Fibroblast of skin of left biceps (primary cell): ENCODE measurements at regions not wholly inside any gene's neighbourhood (a gene's known extent, or its start where the extent isn't known, plus 50 kb on each side); places are given as distances from the start of the nearest gene placed in this dataset.

Experiments used
- DNase-seq, 2 experiments: peaks; one replicate each; pipeline ENCODE4 v3.0.0-alpha.2; 2013; ENCODE audit warnings: low read depth in 2 of 2

- no peak for DNase-seq
These were observed 297.2 kb upstream of the PLXNA2 start for GRCh38 chr1:208541225-208541855.

- DNase-seq: no peak
These were observed 298.1 kb upstream of the PLXNA2 start for GRCh38 chr1:208542309-208542708.

- DNase-seq: no peak
These were observed 299.9 kb upstream of the PLXNA2 start for GRCh38 chr1:208544053-208544452.

GRCh38 chr1:208544794-208545193 lies 300.6 kb upstream of the PLXNA2 start:
- DNase-seq: no peak

- DNase-seq: no peak
These were observed 306.8 kb upstream of the PLXNA2 start for GRCh38 chr1:208551024-208551423.

- DNase-seq: no peak
These were observed 307.6 kb upstream of the PLXNA2 start for GRCh38 chr1:208551633-208552320.

GRCh38 chr1:208552928-208553327 lies 308.7 kb upstream of the PLXNA2 start:
- no peak for DNase-seq

- DNase-seq: no peak
These were observed 312.3 kb upstream of the PLXNA2 start for GRCh38 chr1:208556461-208556860.

GRCh38 chr1:208557046-208557722 lies 313.0 kb upstream of the PLXNA2 start:
- peak in 1 of 2 experiments; percentile 24 for DNase-seq

GRCh38 chr1:208557723-208558094 lies 313.5 kb upstream of the PLXNA2 start:
- DNase-seq: no peak

GRCh38 chr1:208559597-208560329 lies 315.6 kb upstream of the PLXNA2 start:
- DNase-seq: no peak

GRCh38 chr1:208562151-208562960 lies 318.2 kb upstream of the PLXNA2 start:
- peak; percentile 33 to 34 for DNase-seq

- DNase-seq: no peak
These were observed 320.3 kb upstream of the PLXNA2 start for GRCh38 chr1:208564466-208564865.

- DNase-seq: no peak
These were observed 321.7 kb upstream of the PLXNA2 start for GRCh38 chr1:208565756-208566440.

- no peak for DNase-seq
These were observed 325.0 kb upstream of the PLXNA2 start for GRCh38 chr1:208569181-208569580.

- DNase-seq: no peak
These were observed 326.2 kb upstream of the PLXNA2 start for GRCh38 chr1:208570362-208570761.

GRCh38 chr1:208576425-208576824 lies 332.2 kb upstream of the PLXNA2 start:
- no peak for DNase-seq

- DNase-seq: no peak
These were observed 333.3 kb upstream of the PLXNA2 start for GRCh38 chr1:208577381-208577905.

- DNase-seq: no peak
These were observed 337.0 kb upstream of the PLXNA2 start for GRCh38 chr1:208581209-208581608.

- DNase-seq: no peak
These were observed 337.5 kb upstream of the PLXNA2 start for GRCh38 chr1:208581667-208582066.
